ENCODE measurements at regions not wholly inside any gene's neighbourhood (a gene's known extent, or its start where the extent isn't known, plus 50 kb on each side); places are given as distances from the start of the nearest gene placed in this dataset.
A peak's percentile ranks its signal among the peaks of the same experiment; 100 is the strongest.
"Not testable (repeated sequence)": the region's sequence is repeated elsewhere in the genome, so short reads cannot be mapped to it uniquely, and the experiment has no call there.

- TF ChIP-seq CTCF (IDR thresholded peaks at IDR 0.05; ENCODE audit: low read depth, low read length, missing input control); ATF3 (IDR thresholded peaks at IDR 0.05); GABPA (IDR thresholded peaks at IDR 0.05 in 1 of 2, conservative IDR thresholded peaks at IDR 0.05 in 1 of 2); NR2F2 (IDR thresholded peaks at IDR 0.05); REST (IDR thresholded peaks at IDR 0.05); TAF1 (conservative IDR thresholded peaks at IDR 0.05); JUND (IDR thresholded peaks at IDR 0.05); MAX (IDR thresholded peaks at IDR 0.05): not testable (repeated sequence)
- TF ChIP-seq FOXA1 (IDR thresholded peaks at IDR 0.05) (peak; percentile 25), SP1 (IDR thresholded peaks at IDR 0.05) (peak; percentile 36), FOXA2 (IDR thresholded peaks at IDR 0.05) (peak; percentile 40)
These were observed 109.9 kb upstream of the WIPF3 start for GRCh38 chr7:29696402-29696801.
